GM13976 (cell line): ENCODE measurements at regions not wholly inside any gene's neighbourhood (a gene's known extent, or its start where the extent isn't known, plus 50 kb on each side); places are given as distances from the start of the nearest gene placed in this dataset.

ENCODE experiments used
- DNase-seq: peaks from one replicate; pipeline ENCODE4 v3.0.0; 2012; ENCODE audit warnings: low spot score
- CTCF ChIP-seq: IDR thresholded peaks from 2 replicates; pipeline ENCODE4 v1.5.1; 2012; ENCODE audit warnings: borderline replicate concordance, mild to moderate bottlenecking; ENCODE audit not compliant: insufficient read depth; ENCODE audit errors: extremely low read depth, missing control alignments, control extremely low read depth
- in situ Hi-C: fragments of 300-500 bp; cut with MboI; formaldehyde crosslinking; loops from one replicate; pipeline ENCODE4 v1.12.0; 2022; ENCODE audit warnings: low sequenced_read_pairs, mixed read lengths, inconsistent platforms; ENCODE audit not compliant: unreplicated experiment

GRCh38 chr5:167812871-167813270, 478.6 kb upstream of the WWC1 start:
- DNase-seq, result no peak
- in situ Hi-C loops, result no loop called here
- TF ChIP-seq CTCF, result no peak

- in situ Hi-C loops, result no loop called here
- no peak for TF ChIP-seq CTCF
- no peak for DNase-seq
Measured at GRCh38 chr5:167813389-167813788, 478.1 kb upstream of the WWC1 start.

GRCh38 chr5:167814040-167814439, 477.4 kb upstream of the WWC1 start:
- TF ChIP-seq CTCF, result no peak
- in situ Hi-C loops, result no loop called here
- no peak for DNase-seq

- in situ Hi-C loops, result no loop called here
- no peak for DNase-seq
- no peak for TF ChIP-seq CTCF
Measured at GRCh38 chr5:167814828-167815227, 476.6 kb upstream of the WWC1 start.

- no peak for TF ChIP-seq CTCF
- no peak for DNase-seq
- in situ Hi-C loops, result no loop called here
Measured at GRCh38 chr5:167816354-167816753, 475.1 kb upstream of the WWC1 start.

- DNase-seq, result no peak
- TF ChIP-seq CTCF, result no peak
- in situ Hi-C loops, result no loop called here
Measured at GRCh38 chr5:167816864-167817263, 474.6 kb upstream of the WWC1 start.

- in situ Hi-C loops, result no loop called here
- no peak for TF ChIP-seq CTCF
- no peak for DNase-seq
Measured at GRCh38 chr5:167819406-167819805, 472.0 kb upstream of the WWC1 start.
